GM12801 (cell line): ENCODE measurements at regions not wholly inside any gene's neighbourhood (a gene's known extent, or its start where the extent isn't known, plus 50 kb on each side); places are given as distances from the start of the nearest gene placed in this dataset.

Source experiments
- CTCF ChIP-seq: IDR thresholded peaks from one replicate; pipeline ENCODE4 v1.5.1; 2011; ENCODE audit warnings: control low read depth; ENCODE audit not compliant: insufficient read length; ENCODE audit errors: extremely low read depth

GRCh38 chr2:16584084-16584483 is 81.5 kb downstream of the CYRIA start:
- no peak for TF ChIP-seq CTCF

- TF ChIP-seq CTCF = no peak
Measured at GRCh38 chr2:16581241-16581640, 84.4 kb downstream of the CYRIA start.

GRCh38 chr2:16578081-16578480 is 87.6 kb downstream of the CYRIA start:
- no peak for TF ChIP-seq CTCF

- TF ChIP-seq CTCF = no peak
Measured at GRCh38 chr2:16570516-16570915, 95.1 kb downstream of the CYRIA start.

GRCh38 chr2:16568998-16569784 is 96.4 kb downstream of the CYRIA start:
- no peak for TF ChIP-seq CTCF

GRCh38 chr2:16566701-16567100 is 98.9 kb downstream of the CYRIA start:
- no peak for TF ChIP-seq CTCF

GRCh38 chr2:16565481-16565880 is 100.2 kb downstream of the CYRIA start:
- no peak for TF ChIP-seq CTCF
